ENCODE measurements at regions not wholly inside any gene's neighbourhood (a gene's known extent, or its start where the extent isn't known, plus 50 kb on each side); places are given as distances from the start of the nearest gene placed in this dataset.

DNA sequence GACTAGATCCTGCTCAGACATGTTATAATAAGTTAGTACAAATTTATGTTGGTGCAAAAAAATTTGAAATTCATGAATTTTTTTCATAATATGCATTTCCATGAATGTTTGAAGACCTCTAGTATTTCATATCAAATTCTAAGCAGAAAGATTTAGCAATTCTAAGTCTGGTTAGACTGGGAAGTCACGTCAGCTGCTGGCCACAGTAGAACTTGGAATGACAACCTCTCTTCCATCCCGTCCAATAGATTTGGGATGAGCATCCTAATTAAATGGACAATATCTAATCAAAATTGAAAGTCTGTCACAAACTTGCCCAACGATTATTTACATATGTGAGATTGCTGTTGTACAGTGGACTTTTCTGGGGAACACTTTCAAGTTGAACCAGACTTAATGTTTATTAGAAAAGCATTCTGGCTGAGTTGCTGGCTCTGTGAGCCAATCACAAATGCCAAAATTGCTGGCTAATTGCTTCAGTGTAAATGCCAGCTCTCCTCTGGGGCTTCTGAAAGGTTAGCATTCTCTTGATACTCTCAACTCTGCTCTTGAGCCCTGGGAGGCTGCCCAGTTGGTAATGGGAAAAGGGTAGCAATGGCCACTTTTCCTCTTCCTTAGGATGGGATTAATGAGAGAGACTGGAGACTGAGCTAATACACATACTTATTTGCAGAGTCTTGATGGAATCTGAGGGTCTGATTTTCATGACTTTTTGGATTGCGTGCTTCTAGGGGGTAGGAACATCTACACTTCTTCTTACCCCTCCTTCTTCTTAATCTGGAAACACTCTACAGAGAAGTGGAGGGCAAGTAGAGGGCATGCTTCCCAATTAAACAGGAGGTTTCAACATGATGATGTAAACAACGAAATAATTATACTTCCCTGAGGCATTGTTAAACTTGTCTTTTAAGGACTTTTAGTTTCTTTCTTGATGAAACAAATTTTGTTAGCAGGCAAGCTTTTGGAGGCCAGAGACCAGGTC lies 253.5 kb downstream of the BAMBI start:
- no peak for DNase-seq

- no peak for DNase-seq
Observed at GRCh38 chr10:28935061-28935460, 257.7 kb downstream of the BAMBI start.

DNA sequence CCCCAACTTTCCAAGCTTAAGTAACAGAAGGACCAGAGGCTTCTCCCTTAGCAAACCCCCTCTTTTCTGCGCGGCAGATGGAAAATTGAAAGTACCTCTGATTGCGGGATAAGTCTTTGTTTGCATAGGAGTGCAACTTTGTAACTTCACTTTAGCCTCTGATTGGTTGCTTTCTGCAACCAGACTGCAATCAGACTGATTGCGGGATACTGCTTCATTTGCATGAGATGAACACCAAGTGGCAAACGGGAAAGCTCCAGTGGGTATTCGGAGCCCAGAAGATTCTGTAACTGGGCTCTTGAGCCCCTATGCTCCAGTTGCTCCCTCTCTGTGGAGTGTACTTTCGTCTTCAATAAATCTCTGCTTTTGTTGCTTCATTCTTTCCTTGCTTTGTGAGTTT lies 260.6 kb downstream of the BAMBI start:
- DNase-seq, result no peak

DNA sequence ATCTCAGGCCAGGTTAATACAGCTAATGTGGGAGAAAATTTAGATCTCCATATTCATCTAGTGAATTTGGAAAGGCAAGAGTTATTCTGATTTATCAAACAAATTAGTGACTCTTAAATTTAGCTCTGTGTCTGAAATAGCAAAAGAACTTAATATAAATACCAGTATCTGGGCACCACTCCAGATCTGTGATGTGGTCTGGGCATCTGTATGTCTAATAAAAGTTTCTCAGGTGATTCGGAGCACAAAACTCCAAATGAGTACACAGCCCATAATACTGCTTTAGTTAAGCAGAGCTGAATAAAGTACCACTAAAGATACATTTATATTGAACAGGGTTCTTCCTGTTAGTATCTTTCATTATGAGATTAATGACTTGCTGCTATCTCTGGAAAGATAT lies 261.4 kb downstream of the BAMBI start:
- no peak for DNase-seq

- DNase-seq, result no peak
Observed at GRCh38 chr10:28939281-28940157, 262.2 kb downstream of the BAMBI start.

DNA sequence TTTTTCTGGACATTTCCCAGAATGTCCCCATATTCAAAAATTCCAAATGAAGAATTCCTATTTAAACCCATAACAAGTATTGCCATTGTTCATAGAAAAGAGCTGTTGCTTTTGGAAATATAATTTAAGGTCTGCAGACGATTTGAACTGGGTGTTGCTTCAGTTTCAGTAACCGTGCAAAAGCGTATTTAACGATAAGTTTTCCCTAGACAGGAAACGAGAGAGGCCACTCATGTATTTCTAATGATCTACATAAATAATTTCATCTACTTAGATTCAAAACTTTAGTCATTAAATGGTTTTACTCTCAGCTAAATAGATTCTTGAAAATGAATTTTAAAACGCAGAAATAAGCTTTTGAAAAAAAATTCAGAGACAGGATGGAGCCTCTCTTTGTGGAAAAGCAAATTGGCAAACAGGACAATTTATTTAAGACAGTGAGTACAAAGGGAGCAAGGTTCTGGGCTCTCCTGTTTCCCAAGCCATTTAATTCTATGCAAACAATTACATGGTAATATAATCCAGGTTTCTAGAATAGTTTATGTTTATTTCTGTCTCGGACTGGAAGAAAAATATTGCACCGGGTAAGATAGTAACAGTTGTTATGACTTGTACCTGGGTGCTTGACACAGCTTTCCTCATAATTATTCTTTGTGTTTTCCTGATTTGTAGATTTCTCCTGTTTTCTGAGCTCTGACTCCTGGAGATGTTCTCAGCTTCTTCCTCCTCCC lies 263.0 kb downstream of the BAMBI start:
- DNase-seq, result no peak

- no peak for DNase-seq
Observed at GRCh38 chr10:28942012-28942411, 264.7 kb downstream of the BAMBI start.

DNA sequence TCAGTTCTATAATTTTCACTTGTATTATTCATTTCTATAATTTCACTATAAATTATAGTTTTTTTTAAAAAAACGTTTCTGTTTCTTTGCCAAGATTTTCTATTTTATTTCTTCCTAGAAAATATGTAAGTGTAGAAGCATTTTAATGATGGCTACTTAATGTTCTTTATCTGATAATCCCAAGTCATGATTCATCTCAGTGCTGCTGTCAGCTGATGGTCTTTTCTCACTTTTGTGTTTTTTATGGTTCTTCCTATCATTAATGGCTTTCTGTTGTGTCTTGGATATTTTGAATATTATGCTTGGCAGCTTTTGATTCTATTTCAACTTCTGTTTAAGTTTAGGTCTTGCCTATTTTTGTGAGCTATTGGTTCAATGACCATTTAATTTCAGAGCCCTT lies 268.6 kb downstream of the BAMBI start:
- DNase-seq, result no peak

GRCh38 chr10:28946479-28946878 lies 269.2 kb downstream of the BAMBI start:
- peak; percentile 12 for DNase-seq

DNA sequence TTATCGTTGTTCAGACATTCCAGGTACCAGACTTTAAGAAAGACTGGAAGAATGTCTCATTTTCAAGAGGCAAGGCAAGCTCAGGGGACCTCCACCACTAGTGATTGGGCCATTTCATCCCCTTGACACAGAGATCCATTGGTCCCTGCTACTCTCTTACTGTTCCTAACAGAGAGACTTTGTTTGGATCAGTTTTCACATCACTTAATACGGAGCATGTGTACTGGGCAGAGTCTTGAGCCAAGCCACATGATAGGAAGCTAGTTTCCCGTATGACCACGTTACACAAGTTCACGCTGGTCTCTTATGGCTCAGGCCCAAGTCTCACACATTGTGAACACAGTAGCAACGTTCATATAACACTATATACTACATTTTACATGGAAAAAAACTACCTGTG lies 269.9 kb downstream of the BAMBI start:
- DNase-seq, result no peak

GRCh38 chr10:28948046-28948445 lies 270.7 kb downstream of the BAMBI start:
- no peak for DNase-seq

DNA sequence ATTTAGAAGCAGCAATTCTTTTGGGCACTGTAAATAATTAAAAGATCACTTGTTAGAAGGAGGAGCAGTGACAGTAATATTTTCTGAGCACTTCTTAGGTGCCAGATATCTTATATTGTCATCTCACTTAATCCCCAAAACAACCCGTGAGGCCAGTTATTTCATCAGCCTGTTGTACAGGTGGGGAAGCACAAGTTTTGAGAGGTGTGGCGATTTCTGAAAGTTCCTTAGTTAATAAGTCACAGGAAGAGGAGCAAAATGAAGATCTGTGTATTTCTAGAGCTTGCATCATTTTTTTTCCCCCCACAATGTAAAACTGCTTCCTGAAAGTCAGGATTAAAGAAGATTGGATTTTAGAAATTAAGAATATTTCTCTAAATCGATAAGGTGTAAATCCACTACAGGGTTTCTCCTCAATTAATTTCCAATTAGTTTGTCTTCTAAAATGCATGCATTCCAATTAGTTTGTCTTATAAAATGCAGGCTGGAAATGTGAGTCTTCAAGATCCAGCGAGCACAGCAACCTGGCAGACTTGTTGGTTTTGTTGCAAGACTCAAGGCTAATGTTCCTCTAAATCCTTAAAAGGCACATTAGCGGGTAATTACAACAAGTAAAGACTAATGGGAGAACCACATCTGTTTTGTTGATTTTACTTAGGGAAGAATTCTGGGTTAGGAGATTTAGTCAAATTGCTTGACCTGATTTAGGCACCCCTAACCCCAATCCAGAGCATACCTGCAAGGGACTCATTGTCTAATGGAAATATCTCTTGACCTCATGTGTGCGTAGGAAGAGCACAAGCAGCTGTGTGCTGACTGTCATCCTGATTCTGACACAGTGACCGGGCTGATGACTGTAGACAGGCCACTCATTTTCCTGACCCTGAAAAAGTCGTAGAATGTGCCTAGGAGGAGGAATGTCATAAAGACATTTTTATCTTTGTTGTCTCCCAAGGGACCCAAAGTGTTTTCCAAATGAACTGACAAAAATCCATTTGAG lies 272.0 kb downstream of the BAMBI start:
- DNase-seq, result no peak

- DNase-seq, result no peak
Observed at GRCh38 chr10:28951484-28951883, 274.2 kb downstream of the BAMBI start.

DNA sequence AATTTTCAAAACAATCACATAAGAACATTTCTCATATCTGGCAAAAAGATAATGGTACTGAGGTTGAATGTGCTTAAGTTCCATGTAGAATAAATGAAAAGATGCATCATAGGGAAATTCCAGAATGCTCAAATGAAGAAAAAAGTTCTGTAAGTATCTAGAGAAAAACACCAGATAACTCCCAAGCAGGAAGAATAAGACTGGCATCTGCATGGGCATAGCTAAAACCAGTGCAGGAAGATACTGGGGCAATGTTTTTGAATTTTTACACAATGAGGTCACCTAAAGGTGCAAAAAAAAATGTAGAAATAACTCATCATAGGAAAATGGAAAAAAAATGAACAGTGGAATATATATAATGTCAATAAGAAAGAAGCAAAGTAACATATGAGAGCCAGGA lies 275.2 kb downstream of the BAMBI start:
- DNase-seq, result no peak

GRCh38 chr10:28954211-28954610 lies 276.9 kb downstream of the BAMBI start:
- DNase-seq, result no peak

DNA sequence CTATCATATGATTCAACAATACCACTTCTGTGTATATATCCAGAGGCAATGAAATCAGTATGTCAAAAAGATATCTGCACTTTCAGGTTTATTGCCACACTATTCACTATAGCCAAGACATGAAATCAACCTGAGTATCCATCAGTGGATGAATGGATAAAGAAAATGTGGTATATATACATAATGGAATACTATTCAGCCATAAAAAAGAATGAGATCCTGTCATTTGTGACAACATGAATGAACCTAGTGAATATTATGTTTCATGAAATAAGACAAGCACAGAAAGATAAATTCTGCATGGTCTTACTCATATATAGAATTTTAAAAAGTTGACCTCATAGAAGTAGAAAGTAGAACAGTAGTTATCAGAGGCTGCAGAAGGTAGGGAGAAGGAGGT lies 281.1 kb downstream of the BAMBI start:
- DNase-seq, result no peak

DNA sequence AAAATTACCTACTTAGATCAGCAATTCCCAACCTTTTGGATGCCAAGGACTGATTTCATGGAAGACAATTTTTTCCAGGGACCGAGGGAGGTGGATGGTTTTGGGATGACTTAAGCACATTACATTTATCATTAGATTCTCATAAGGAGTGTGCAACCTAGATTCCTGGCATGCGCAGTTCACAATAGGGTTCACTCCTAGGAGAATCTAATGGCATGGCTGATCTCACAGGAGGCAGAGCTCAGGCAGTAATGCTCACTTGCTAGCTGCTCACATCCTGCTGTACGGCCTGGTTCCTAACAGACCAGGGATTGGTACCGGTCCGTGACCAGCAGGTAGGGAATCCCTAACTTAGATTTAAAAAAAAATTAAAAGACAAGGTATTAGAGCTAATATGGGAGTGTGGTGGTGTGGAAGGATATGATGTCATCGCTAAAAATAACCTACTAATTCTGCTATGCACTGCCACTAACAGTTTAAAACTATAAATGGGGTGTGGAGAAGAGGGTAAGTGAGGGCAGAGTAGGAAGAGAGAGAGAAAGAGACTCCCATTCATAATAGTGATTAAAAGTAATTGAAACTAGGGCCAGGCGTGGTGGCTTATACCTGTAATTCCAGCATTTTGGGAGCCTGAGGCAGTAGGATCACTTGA lies 282.7 kb downstream of the BAMBI start:
- no peak for DNase-seq

- no peak for DNase-seq
Observed at GRCh38 chr10:28962768-28963167, 285.4 kb downstream of the BAMBI start.

- no peak for DNase-seq
Observed at GRCh38 chr10:28963539-28964221, 286.4 kb downstream of the BAMBI start.

DNA sequence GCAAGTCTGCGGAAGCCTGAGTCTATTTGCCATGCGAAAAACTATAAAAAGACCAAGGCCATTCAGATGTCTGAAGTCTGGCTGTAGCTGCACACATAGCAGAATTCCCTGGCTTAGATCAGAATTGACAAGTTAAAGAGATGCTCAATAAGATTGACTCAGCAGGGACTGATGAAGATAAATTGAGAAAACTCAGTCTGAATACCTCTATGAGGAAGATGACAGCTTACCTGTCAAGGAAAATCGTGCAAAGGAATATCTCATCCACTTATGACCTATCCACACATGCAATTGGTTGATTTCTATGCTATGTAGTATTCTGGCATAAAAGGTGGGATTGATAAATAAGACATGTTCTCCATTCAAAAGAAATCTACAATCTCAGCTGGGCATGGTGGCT lies 288.6 kb downstream of the BAMBI start:
- no peak for DNase-seq

GRCh38 chr10:28967031-28967430 lies 289.7 kb downstream of the BAMBI start:
- DNase-seq, result no peak
